Endothelial cell of umbilical vein (primary cell): ENCODE measurements at regions not wholly inside any gene's neighbourhood (a gene's known extent, or its start where the extent isn't known, plus 50 kb on each side); places are given as distances from the start of the nearest gene placed in this dataset.

Experiments
- CTCF ChIP-seq, 2 donors: IDR thresholded peaks; 1 replicate in 1 of 2; 2 replicates in 1 of 2; pipeline ENCODE4 v1.5.1; 2011; ENCODE audit warnings: low read length in 2 of 2, mild to moderate bottlenecking in 2 of 2, moderate library complexity in 2 of 2, control low read depth in 1 of 2, inconsistent platforms in 1 of 2, low read depth in 1 of 2; ENCODE audit not compliant: insufficient read depth in 1 of 2; ENCODE audit errors: extremely low read depth in 1 of 2
- EZH2 ChIP-seq: IDR thresholded peaks from 2 replicates; pipeline ENCODE4 v1.6.1; 2012; ENCODE audit warnings: borderline replicate concordance, low read depth, mild to moderate bottlenecking, moderate library complexity, low read length, inconsistent platforms; ENCODE audit not compliant: severe bottlenecking
- FOS ChIP-seq: IDR thresholded peaks from 2 replicates; pipeline ENCODE4 v1.6.1; 2011; ENCODE audit warnings: mild to moderate bottlenecking, low read length, moderate library complexity, borderline replicate concordance; ENCODE audit not compliant: insufficient read depth
- GATA2 ChIP-seq: IDR thresholded peaks from 2 replicates; pipeline ENCODE4 v1.7.0; 2011; ENCODE audit warnings: low read depth, mild to moderate bottlenecking, moderate library complexity, mixed read lengths, low read length; ENCODE audit not compliant: insufficient read length, insufficient read depth
- MAX ChIP-seq: IDR thresholded peaks from 2 replicates; pipeline ENCODE4 v1.6.1; 2011; ENCODE audit not compliant: insufficient read depth, insufficient read length
- POLR2A ChIP-seq: IDR thresholded peaks from 2 replicates; pipeline ENCODE4 v1.6.1; 2012; ENCODE audit warnings: low read depth, mild to moderate bottlenecking, control low read depth, low read length
- POLR2AphosphoS5 ChIP-seq: IDR thresholded peaks from 2 replicates; pipeline ENCODE4 v1.6.1; 2012; ENCODE audit warnings: low read depth, mild to moderate bottlenecking, control low read depth, low read length, moderate library complexity; ENCODE audit not compliant: insufficient read depth

GRCh38 chr22:27542602-27543001 lies 259.0 kb downstream of the MN1 start:
- TF ChIP-seq FOS (no peak), POLR2A (no peak), CTCF (IDR thresholded peaks at IDR 0.05; ENCODE audit: extremely low read depth in 1 of 2, insufficient read depth in 1 of 2, low read depth in 1 of 2, low read length in 2 of 2) (no peak), MAX (no peak), EZH2 (no peak), GATA2 (no peak), POLR2AphosphoS5 (no peak)
